Bone marrow (tissue), 2 donors: ENCODE measurements at regions not wholly inside any gene's neighbourhood (a gene's known extent, or its start where the extent isn't known, plus 50 kb on each side); places are given as distances from the start of the nearest gene placed in this dataset.

ENCODE experiments used
- DNase-seq, 2 donors: peaks; one replicate each; lab custom pipeline; 2025; lab: John Stamatoyannopoulos, UW

- no peak for DNase-seq
These were observed 512.8 kb upstream of the ID4 start for GRCh38 chr6:19324376-19324775.

GRCh38 chr6:19325335-19325789, 511.8 kb upstream of the ID4 start:
- no peak for DNase-seq

- DNase-seq = no peak
These were observed 509.9 kb upstream of the ID4 start for GRCh38 chr6:19327241-19327640.

GRCh38 chr6:19327661-19328060, 509.5 kb upstream of the ID4 start:
- DNase-seq = no peak

- no peak for DNase-seq
These were observed 508.1 kb upstream of the ID4 start for GRCh38 chr6:19329078-19329477.

GRCh38 chr6:19331089-19331488, 506.1 kb upstream of the ID4 start:
- DNase-seq = no peak

- no peak for DNase-seq
These were observed 504.2 kb upstream of the ID4 start for GRCh38 chr6:19332806-19333460.

- DNase-seq = no peak
These were observed 503.2 kb upstream of the ID4 start for GRCh38 chr6:19333936-19334335.

GRCh38 chr6:19336579-19336978, 500.6 kb upstream of the ID4 start:
- no peak for DNase-seq

GRCh38 chr6:19337101-19337500, 500.1 kb upstream of the ID4 start:
- no peak for DNase-seq

GRCh38 chr6:19342616-19343015, 494.6 kb upstream of the ID4 start:
- no peak for DNase-seq

- DNase-seq = no peak
These were observed 487.7 kb upstream of the ID4 start for GRCh38 chr6:19349429-19349828.

- DNase-seq = no peak
These were observed 483.0 kb upstream of the ID4 start for GRCh38 chr6:19354181-19354580.

- DNase-seq = no peak
These were observed 480.5 kb upstream of the ID4 start for GRCh38 chr6:19356692-19357091.

GRCh38 chr6:19362396-19362795, 474.8 kb upstream of the ID4 start:
- DNase-seq = no peak

- DNase-seq = no peak
These were observed 468.7 kb upstream of the ID4 start for GRCh38 chr6:19368511-19368910.

GRCh38 chr6:19369785-19370184, 467.4 kb upstream of the ID4 start:
- no peak for DNase-seq

- DNase-seq = no peak
These were observed 466.3 kb upstream of the ID4 start for GRCh38 chr6:19370831-19371230.

- no peak for DNase-seq
These were observed 461.6 kb upstream of the ID4 start for GRCh38 chr6:19375613-19376012.

- DNase-seq = no peak
These were observed 459.4 kb upstream of the ID4 start for GRCh38 chr6:19377722-19378121.

- DNase-seq = no peak
These were observed 456.9 kb upstream of the ID4 start for GRCh38 chr6:19380293-19380692.

- no peak for DNase-seq
These were observed 454.5 kb upstream of the ID4 start for GRCh38 chr6:19382676-19383075.

- DNase-seq = no peak
These were observed 445.2 kb upstream of the ID4 start for GRCh38 chr6:19391926-19392325.

- DNase-seq = no peak
These were observed 443.1 kb upstream of the ID4 start for GRCh38 chr6:19394051-19394450.

GRCh38 chr6:19394687-19395086, 442.5 kb upstream of the ID4 start:
- no peak for DNase-seq
